Spleen (tissue), 7 donors: ENCODE measurements at regions not wholly inside any gene's neighbourhood (a gene's known extent, or its start where the extent isn't known, plus 50 kb on each side); places are given as distances from the start of the nearest gene placed in this dataset.

Experiments used
- CTCF ChIP-seq, 11 experiments: fragments of 200-600 bp in 7 of 11; fragments of 450-650 bp in 4 of 11; sonication (generic) in 4 of 11; IDR thresholded peaks in 8 of 11; conservative IDR thresholded peaks in 3 of 11; 1 replicate in 7 of 11; 2 replicates in 4 of 11; pipeline versions ENCODE4 v1.4.0 to v1.8.0; 2016 to 2021; ENCODE audit warnings: antibody characterized with exemption in 11 of 11, inconsistent platforms in 4 of 11, mild to moderate bottlenecking in 1 of 11
- POLR2A ChIP-seq, 3 donors: fragments of 450-650 bp; IDR thresholded peaks; one replicate each; pipeline ENCODE4 v1.5.1; 2017; ENCODE audit warnings: antibody characterized with exemption in 3 of 3, mild to moderate bottlenecking in 1 of 3
- donor health status: DM: no; HTN: no; CAD: no; lungs with moderate emphysema.
- donor health status: DM: no; HTN: no; CAD: no.
- donor health status: DM: no; HTN: no; CAD: no.

- TF ChIP-seq POLR2A (IDR thresholded peaks at IDR 0.05) (no peak), CTCF (IDR thresholded peaks at IDR 0.05 in 8 of 11, conservative IDR thresholded peaks at IDR 0.05 in 3 of 11) (no peak)
These were observed 603.3 kb upstream of the FLRT2 start for GRCh38 chr14:84926656-84927055.
